ENCODE measurements at regions not wholly inside any gene's neighbourhood (a gene's known extent, or its start where the extent isn't known, plus 50 kb on each side); places are given as distances from the start of the nearest gene placed in this dataset.

DNA sequence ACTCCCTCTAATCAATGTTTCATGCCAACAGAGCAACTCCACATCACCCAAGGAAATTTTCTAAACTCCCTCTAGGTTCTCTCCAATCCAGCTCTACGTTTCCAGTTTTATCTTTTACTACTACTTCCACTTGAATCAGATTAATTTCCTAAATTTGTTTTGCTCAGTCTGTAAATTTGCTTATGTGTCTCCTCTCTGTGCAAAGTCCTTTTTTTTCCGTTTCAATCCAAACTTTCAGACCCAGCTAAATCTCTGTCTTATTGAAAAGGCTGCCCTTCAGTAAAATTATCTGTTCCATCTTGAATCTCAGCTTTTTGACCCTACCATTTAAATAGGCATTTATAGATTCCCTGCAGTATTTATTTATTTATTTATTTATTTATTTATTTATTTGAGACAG lies 61.4 kb upstream of the COX10 start:
- no peak for TF ChIP-seq FOXA1 (IDR thresholded peaks at IDR 0.05)
- peak in 1 of 2 donors; percentile 12 for TF ChIP-seq EGR1 (IDR thresholded peaks at IDR 0.05; ENCODE audit: low read depth in 2 of 2)
- TF ChIP-seq, protein P1, sequence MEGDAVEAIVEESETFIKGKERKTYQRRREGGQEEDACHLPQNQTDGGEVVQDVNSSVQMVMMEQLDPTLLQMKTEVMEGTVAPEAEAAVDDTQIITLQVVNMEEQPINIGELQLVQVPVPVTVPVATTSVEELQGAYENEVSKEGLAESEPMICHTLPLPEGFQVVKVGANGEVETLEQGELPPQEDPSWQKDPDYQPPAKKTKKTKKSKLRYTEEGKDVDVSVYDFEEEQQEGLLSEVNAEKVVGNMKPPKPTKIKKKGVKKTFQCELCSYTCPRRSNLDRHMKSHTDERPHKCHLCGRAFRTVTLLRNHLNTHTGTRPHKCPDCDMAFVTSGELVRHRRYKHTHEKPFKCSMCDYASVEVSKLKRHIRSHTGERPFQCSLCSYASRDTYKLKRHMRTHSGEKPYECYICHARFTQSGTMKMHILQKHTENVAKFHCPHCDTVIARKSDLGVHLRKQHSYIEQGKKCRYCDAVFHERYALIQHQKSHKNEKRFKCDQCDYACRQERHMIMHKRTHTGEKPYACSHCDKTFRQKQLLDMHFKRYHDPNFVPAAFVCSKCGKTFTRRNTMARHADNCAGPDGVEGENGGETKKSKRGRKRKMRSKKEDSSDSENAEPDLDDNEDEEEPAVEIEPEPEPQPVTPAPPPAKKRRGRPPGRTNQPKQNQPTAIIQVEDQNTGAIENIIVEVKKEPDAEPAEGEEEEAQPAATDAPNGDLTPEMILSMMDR (IDR thresholded peaks at IDR 0.05; ENCODE audit: low read depth, low read length, missing input control): no peak
- no peak for TF ChIP-seq TAF1 (conservative IDR thresholded peaks at IDR 0.05)
- TF ChIP-seq RAD21 (IDR thresholded peaks at IDR 0.05): peak in 1 of 2 donors; percentile 28
- TF ChIP-seq, protein P2, sequence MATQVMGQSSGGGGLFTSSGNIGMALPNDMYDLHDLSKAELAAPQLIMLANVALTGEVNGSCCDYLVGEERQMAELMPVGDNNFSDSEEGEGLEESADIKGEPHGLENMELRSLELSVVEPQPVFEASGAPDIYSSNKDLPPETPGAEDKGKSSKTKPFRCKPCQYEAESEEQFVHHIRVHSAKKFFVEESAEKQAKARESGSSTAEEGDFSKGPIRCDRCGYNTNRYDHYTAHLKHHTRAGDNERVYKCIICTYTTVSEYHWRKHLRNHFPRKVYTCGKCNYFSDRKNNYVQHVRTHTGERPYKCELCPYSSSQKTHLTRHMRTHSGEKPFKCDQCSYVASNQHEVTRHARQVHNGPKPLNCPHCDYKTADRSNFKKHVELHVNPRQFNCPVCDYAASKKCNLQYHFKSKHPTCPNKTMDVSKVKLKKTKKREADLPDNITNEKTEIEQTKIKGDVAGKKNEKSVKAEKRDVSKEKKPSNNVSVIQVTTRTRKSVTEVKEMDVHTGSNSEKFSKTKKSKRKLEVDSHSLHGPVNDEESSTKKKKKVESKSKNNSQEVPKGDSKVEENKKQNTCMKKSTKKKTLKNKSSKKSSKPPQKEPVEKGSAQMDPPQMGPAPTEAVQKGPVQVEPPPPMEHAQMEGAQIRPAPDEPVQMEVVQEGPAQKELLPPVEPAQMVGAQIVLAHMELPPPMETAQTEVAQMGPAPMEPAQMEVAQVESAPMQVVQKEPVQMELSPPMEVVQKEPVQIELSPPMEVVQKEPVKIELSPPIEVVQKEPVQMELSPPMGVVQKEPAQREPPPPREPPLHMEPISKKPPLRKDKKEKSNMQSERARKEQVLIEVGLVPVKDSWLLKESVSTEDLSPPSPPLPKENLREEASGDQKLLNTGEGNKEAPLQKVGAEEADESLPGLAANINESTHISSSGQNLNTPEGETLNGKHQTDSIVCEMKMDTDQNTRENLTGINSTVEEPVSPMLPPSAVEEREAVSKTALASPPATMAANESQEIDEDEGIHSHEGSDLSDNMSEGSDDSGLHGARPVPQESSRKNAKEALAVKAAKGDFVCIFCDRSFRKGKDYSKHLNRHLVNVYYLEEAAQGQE (IDR thresholded peaks at IDR 0.05): no peak
- no peak for TF ChIP-seq GABPA (IDR thresholded peaks at IDR 0.05 in 1 of 2, conservative IDR thresholded peaks at IDR 0.05 in 1 of 2)
- TF ChIP-seq, protein P3, sequence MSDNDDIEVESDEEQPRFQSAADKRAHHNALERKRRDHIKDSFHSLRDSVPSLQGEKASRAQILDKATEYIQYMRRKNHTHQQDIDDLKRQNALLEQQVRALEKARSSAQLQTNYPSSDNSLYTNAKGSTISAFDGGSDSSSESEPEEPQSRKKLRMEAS (IDR thresholded peaks at IDR 0.05): no peak
- TF ChIP-seq NR2F2 (IDR thresholded peaks at IDR 0.05): no peak
- TF ChIP-seq, protein P4, sequence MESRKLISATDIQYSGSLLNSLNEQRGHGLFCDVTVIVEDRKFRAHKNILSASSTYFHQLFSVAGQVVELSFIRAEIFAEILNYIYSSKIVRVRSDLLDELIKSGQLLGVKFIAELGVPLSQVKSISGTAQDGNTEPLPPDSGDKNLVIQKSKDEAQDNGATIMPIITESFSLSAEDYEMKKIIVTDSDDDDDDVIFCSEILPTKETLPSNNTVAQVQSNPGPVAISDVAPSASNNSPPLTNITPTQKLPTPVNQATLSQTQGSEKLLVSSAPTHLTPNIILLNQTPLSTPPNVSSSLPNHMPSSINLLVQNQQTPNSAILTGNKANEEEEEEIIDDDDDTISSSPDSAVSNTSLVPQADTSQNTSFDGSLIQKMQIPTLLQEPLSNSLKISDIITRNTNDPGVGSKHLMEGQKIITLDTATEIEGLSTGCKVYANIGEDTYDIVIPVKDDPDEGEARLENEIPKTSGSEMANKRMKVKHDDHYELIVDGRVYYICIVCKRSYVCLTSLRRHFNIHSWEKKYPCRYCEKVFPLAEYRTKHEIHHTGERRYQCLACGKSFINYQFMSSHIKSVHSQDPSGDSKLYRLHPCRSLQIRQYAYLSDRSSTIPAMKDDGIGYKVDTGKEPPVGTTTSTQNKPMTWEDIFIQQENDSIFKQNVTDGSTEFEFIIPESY (IDR thresholded peaks at IDR 0.05): no peak
- TF ChIP-seq, protein P5, sequence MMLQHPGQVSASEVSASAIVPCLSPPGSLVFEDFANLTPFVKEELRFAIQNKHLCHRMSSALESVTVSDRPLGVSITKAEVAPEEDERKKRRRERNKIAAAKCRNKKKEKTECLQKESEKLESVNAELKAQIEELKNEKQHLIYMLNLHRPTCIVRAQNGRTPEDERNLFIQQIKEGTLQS (IDR thresholded peaks at IDR 0.05): no peak
- TF ChIP-seq JUND (IDR thresholded peaks at IDR 0.05): no peak
